Activated T-cell treated with anti-CD3 and anti-CD28 coated beads, Interleukin-2, amount 50 U/mL, for 24 hours (primary cell): ENCODE measurements at regions not wholly inside any gene's neighbourhood (a gene's known extent, or its start where the extent isn't known, plus 50 kb on each side); places are given as distances from the start of the nearest gene placed in this dataset.

ENCODE experiments used
- DNase-seq: peaks from one replicate; pipeline ENCODE4 v3.0.0-alpha.2; 2020
- H3K27ac Mint-ChIP-seq: 2 replicates; pipeline ENCODE4 v1.8.0; 2020; ENCODE audit warnings: mild to moderate bottlenecking, mixed read lengths
- H3K27me3 Mint-ChIP-seq: 2 replicates; pipeline ENCODE4 v1.8.0; 2020; ENCODE audit warnings: mixed read lengths
- H3K36me3 Mint-ChIP-seq: 2 replicates; pipeline ENCODE4 v1.8.0; 2020; ENCODE audit warnings: low read depth, mixed read lengths
- H3K4me1 Mint-ChIP-seq: 2 replicates; pipeline ENCODE4 v1.8.0; 2020; ENCODE audit warnings: low read depth, mixed read lengths
- H3K4me3 Mint-ChIP-seq: 2 replicates; pipeline ENCODE4 v1.8.0; 2020; ENCODE audit warnings: mild to moderate bottlenecking, moderate library complexity, mixed read lengths
- H3K9me3 Mint-ChIP-seq: 2 replicates; pipeline ENCODE4 v1.8.0; 2020; ENCODE audit warnings: mixed read lengths

DNA sequence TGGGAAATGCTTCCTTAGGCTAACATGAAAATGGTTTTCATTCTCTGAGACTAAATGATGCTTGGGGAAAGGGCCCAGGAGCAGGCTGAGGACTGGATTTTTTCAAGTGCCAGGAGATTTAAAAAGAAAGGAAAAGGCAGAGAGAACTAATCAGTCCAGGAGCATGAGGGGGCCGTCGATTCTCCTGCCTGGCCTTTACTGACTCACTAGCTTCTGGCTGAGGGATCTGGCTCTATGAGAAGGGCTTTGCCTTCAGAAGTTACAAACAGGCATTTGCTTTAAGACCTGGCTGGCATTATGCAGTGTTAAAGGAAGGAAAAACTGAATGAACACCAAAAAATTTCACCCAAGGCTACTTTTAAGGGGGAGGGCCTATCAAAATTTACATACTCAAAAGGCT, 359.2 kb downstream of the PBX1 start:
- Mint-ChIP-seq H3K36me3 (no peaks in the 10 kb centered on the region), H3K9me3 (no peaks in the 10 kb centered on the region), H3K4me3 (no peak overlapping the region), H3K27ac (no peak overlapping the region), H3K27me3 (no peaks in the 10 kb centered on the region), H3K4me1 (no peaks in the 10 kb centered on the region)
- DNase-seq = no peak

DNA sequence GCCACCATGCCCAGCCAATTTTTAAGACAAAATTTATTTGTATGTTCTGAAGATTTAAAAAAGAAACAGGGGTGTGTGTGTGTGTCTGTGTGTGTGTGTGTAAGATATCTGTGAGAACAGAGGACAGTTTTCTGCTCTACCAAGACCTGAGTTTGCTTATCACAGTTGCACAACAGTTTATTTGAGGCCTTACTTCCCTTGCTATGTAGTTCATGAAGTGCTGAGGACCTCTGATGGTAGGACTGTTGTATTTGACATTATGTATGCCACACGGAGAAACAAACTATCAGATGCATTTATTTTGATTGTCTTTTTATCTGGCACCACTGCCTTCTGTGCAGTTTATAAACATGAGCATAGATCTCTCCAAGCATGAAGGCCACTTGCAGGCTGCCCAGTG, 355.2 kb downstream of the PBX1 start:
- Mint-ChIP-seq H3K27ac (no peak overlapping the region), H3K36me3 (no peaks in the 10 kb centered on the region), H3K4me1 (no peaks in the 10 kb centered on the region), H3K27me3 (no peaks in the 10 kb centered on the region), H3K9me3 (no peaks in the 10 kb centered on the region), H3K4me3 (no peak overlapping the region)
- no peak for DNase-seq

DNA sequence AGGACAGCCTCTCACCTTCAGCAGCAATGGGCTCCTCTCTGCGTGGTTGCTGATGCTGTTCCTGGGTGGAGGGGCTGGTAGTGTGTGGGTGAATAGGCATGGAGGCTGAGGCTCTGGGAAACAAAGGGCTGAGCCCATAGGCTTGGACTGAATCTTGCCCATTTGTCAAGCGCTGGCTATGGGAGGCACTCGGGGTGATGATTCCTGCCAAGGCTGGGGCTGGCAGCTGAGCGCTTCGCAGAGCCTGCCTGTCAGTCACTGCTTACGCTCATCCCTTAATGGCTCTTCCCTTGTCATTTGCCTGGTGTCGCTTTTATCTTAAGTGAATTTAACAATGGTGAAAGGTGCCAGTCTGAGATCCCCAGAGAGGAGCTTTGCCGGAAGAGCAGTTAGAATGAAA, 353.3 kb downstream of the PBX1 start:
- H3K4me1 Mint-ChIP-seq = no peaks in the 10 kb centered on the region
- H3K27me3 Mint-ChIP-seq = no peaks in the 10 kb centered on the region
- H3K4me3 Mint-ChIP-seq = no peak overlapping the region
- no peak overlapping the region for H3K27ac Mint-ChIP-seq
- H3K36me3 Mint-ChIP-seq = no peaks in the 10 kb centered on the region
- no peaks in the 10 kb centered on the region for H3K9me3 Mint-ChIP-seq
- no peak for DNase-seq

DNA sequence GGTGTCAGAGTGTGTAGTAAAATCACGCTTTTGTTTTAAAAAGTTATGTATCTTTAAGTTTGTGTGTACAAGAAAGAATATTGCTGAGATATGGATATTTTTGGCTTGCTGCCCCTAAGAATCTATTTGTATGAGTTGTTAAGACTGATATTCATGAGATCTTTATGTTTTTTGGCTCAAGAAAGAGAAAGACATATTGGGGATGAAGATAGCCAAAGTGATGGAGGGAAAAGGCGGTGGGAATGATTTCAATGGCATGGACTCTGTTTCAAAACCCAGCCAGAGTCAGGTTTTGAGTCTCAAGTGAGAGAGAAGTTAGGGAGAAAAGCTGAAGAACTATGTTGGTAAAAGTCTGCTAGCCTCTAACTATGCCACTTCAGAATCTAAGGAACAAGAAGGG, 351.7 kb downstream of the PBX1 start:
- no peaks in the 10 kb centered on the region for H3K4me1 Mint-ChIP-seq
- no peak for DNase-seq
- H3K36me3 Mint-ChIP-seq = no peaks in the 10 kb centered on the region
- no peaks in the 10 kb centered on the region for H3K9me3 Mint-ChIP-seq
- no peaks in the 10 kb centered on the region for H3K27me3 Mint-ChIP-seq
- no peak overlapping the region for H3K27ac Mint-ChIP-seq
- H3K4me3 Mint-ChIP-seq = no peak overlapping the region

DNA sequence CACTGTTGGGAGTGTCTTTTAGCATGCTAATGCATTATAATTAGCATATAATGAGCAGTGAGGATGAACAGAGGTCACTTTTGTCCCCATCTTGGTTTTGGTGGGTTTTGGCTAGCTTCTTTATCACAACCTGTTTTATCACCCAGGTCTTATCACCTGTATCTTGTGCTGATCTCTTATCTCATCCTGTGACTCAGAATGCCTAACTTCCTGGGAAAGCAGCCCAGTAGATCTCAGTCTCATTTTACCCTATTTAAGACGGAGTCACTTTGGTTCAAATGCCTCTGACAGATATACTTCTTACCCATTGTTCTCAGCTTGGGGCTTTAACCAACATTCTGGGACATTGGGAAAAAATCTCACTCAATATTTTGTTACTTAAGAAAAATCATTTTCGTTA, 348.7 kb downstream of the PBX1 start:
- Mint-ChIP-seq H3K27ac (no peak overlapping the region), H3K27me3 (no peaks in the 10 kb centered on the region), H3K4me1 (no peaks in the 10 kb centered on the region), H3K9me3 (no peaks in the 10 kb centered on the region), H3K36me3 (no peaks in the 10 kb centered on the region), H3K4me3 (no peak overlapping the region)
- no peak for DNase-seq

DNA sequence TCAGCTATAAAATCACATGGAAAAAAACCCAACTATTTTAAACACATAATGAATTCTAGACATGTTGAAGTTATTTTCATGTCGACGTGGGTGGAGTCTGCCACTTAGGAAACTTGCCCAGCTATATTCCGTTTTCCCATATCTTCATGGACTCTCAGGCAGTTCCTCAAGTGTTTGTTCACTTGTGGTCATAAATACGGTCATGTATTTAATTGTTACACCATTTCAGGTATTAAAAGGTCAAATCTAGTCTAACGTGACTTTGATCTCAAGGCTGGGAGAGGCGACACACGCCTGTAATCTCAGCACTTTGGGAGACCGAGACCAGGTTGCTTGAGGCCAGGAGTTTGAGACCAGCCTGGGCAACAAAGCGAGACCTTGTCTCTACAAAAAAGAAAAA, 346.9 kb downstream of the PBX1 start:
- Mint-ChIP-seq H3K9me3 (no peaks in the 10 kb centered on the region), H3K27me3 (no peaks in the 10 kb centered on the region), H3K36me3 (no peaks in the 10 kb centered on the region), H3K4me1 (no peaks in the 10 kb centered on the region), H3K4me3 (no peak overlapping the region), H3K27ac (no peak overlapping the region)
- DNase-seq = no peak

DNA sequence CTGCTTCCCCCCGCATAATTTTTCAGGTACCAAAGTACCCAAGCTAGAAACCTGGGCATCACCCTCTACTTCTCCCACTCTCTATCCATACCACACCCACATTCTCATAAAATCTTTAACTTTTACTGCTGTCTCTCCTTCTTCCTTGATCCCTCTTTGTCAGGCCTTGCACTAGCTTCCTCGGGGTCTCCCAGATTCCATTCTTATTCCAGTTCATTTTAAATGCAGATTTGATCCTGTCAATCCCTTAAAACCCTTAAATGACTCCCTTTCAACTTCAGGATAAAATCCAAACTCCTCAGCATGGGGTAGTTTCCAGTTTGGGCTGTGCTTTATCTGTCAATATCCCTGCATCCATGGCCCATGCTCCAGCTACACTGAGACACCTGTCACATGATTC, 343.5 kb downstream of the PBX1 start:
- H3K9me3 Mint-ChIP-seq = no peaks in the 10 kb centered on the region
- no peaks in the 10 kb centered on the region for H3K36me3 Mint-ChIP-seq
- H3K4me1 Mint-ChIP-seq = no peaks in the 10 kb centered on the region
- no peak overlapping the region for H3K27ac Mint-ChIP-seq
- DNase-seq = no peak
- H3K4me3 Mint-ChIP-seq = no peak overlapping the region
- no peaks in the 10 kb centered on the region for H3K27me3 Mint-ChIP-seq
